IMR-90 (cell line): ENCODE measurements at regions not wholly inside any gene's neighbourhood (a gene's known extent, or its start where the extent isn't known, plus 50 kb on each side); places are given as distances from the start of the nearest gene placed in this dataset.

ENCODE experiments used
- ATAC-seq: fragments of 200-7000 bp; cut with Tn5 transposase; 2 replicates; pipeline ENCODE4 v1.9.1; 2020; ENCODE audit warnings: low read depth, mild to moderate bottlenecking, moderate library complexity
- BruUV-seq: library from RNA; stranded (reverse); fragments of 400-500 nt; replicated peaks from 2 replicates; lab custom pipeline; 2021; lab: Mats Ljungman, UMichigan
- CTCF ChIA-PET: fragments of 300-600 bp; formaldehyde crosslinking; extraction: SDS; loops from one replicate; lab custom pipeline; 2021; ENCODE audit warnings: antibody characterized with exemption; lab: Yijun Ruan, JAX
- POLR2A ChIA-PET: fragments of 300-600 bp; sonication (Branson Sonifier 250); formaldehyde crosslinking; loops from one replicate; lab custom pipeline; 2022; ENCODE audit warnings: antibody characterized with exemption; ENCODE audit not compliant: unreplicated experiment; lab: Charles Lee
- DNase-seq: peaks from one replicate; pipeline ENCODE4 v3.0.0; 2013
- H2AFZ ChIP-seq: replicated peaks from 2 replicates; pipeline ENCODE3; 2013; ENCODE audit warnings: low read length, mild to moderate bottlenecking; ENCODE audit not compliant: poor library complexity
- H2AK5ac ChIP-seq: 2 replicates; pipeline ENCODE4 v1.6.1; 2013; ENCODE audit warnings: low read depth, low read length, inconsistent platforms
- H2AK9ac ChIP-seq: replicated peaks from 2 replicates; pipeline ENCODE3; 2013; ENCODE audit warnings: mild to moderate bottlenecking, low read depth, low read length, moderate library complexity; ENCODE audit not compliant: poor library complexity
- H2BK120ac ChIP-seq: 2 replicates; pipeline ENCODE4 v1.6.1; 2013; ENCODE audit warnings: low read depth, low read length, inconsistent platforms
- H2BK15ac ChIP-seq: 3 replicates; pipeline ENCODE4 v1.6.1; 2013; ENCODE audit warnings: low read depth, low read length, inconsistent platforms
- H2BK20ac ChIP-seq: 2 replicates; pipeline ENCODE4 v1.6.1; 2013; ENCODE audit warnings: low read depth, mild to moderate bottlenecking, inconsistent platforms, low read length, moderate library complexity
- H2BK5ac ChIP-seq: 2 replicates; pipeline ENCODE4 v1.6.1; 2013; ENCODE audit warnings: mild to moderate bottlenecking, low read depth, low read length, inconsistent platforms; ENCODE audit not compliant: poor library complexity, severe bottlenecking
- H3K14ac ChIP-seq: replicated peaks from 2 replicates; pipeline ENCODE4 v1.6.1; 2013; ENCODE audit warnings: low read depth, low read length, inconsistent platforms
- H3K18ac ChIP-seq: 2 replicates; pipeline ENCODE4 v1.6.1; 2013; ENCODE audit warnings: low read depth, low read length, control low read depth
- H3K23ac ChIP-seq: 2 replicates; pipeline ENCODE4 v1.6.1; 2013; ENCODE audit warnings: low read depth, low read length, inconsistent platforms
- H3K27ac ChIP-seq: 2 replicates; pipeline ENCODE4 v1.5.1; 2013; ENCODE audit warnings: mild to moderate bottlenecking, control low read depth, low read length; ENCODE audit not compliant: insufficient read depth
- H3K27me3 ChIP-seq: 2 replicates; pipeline ENCODE4 v1.6.1; 2013; ENCODE audit warnings: low read length; ENCODE audit not compliant: control insufficient read depth, insufficient read depth
- H3K36me3 ChIP-seq: 2 replicates; pipeline ENCODE4 v1.6.1; 2013; ENCODE audit warnings: low read length, mixed read lengths; ENCODE audit not compliant: control insufficient read depth, insufficient read depth
- H3K4ac ChIP-seq: 2 replicates; pipeline ENCODE4 v1.6.1; 2013; ENCODE audit warnings: low read depth, low read length, inconsistent platforms
- H3K4me1 ChIP-seq: 2 replicates; pipeline ENCODE4 v1.6.1; 2013; ENCODE audit warnings: low read length, mixed read lengths; ENCODE audit not compliant: control insufficient read depth, insufficient read depth
- H3K4me2 ChIP-seq: 2 replicates; pipeline ENCODE4 v1.6.1; 2013; ENCODE audit warnings: low read depth, mild to moderate bottlenecking, control low read depth, low read length, moderate library complexity
- H3K4me3 ChIP-seq: 2 replicates; pipeline ENCODE4 v1.5.1; 2013; ENCODE audit warnings: low read depth, mild to moderate bottlenecking, control low read depth, low read length, moderate library complexity; ENCODE audit not compliant: insufficient read depth
- H3K56ac ChIP-seq: 2 replicates; pipeline ENCODE4 v1.6.1; 2013; ENCODE audit warnings: low read length, inconsistent platforms; ENCODE audit not compliant: insufficient read depth; ENCODE audit errors: extremely low read depth
- H3K79me1 ChIP-seq, 2 experiments: 2 replicates each; pipeline ENCODE4 v1.6.1; 2013; ENCODE audit warnings: low read length in 2 of 2, inconsistent platforms in 1 of 2, low read depth in 1 of 2
- H3K9ac ChIP-seq: 2 replicates; pipeline ENCODE4 v1.6.1; 2013; ENCODE audit warnings: low read depth, low read length, control low read depth
- H3K9me1 ChIP-seq: 2 replicates; pipeline ENCODE4 v1.6.1; 2013; ENCODE audit warnings: low read length, inconsistent platforms; ENCODE audit not compliant: insufficient read depth
- H3K9me3 ChIP-seq: 2 replicates; pipeline ENCODE4 v1.6.1; 2013; ENCODE audit warnings: low read length; ENCODE audit not compliant: control insufficient read depth, insufficient read depth
- H4K20me1 ChIP-seq: 2 replicates; pipeline ENCODE4 v1.6.1; 2013; ENCODE audit warnings: low read length, inconsistent platforms; ENCODE audit not compliant: insufficient read depth
- H4K5ac ChIP-seq: 2 replicates; pipeline ENCODE4 v1.6.1; 2013; ENCODE audit warnings: mild to moderate bottlenecking, low read depth, low read length, control low read depth
- H4K8ac ChIP-seq, 2 experiments: 2 replicates each; pipeline ENCODE4 v1.6.1; 2013; ENCODE audit warnings: low read depth in 2 of 2, low read length in 2 of 2, control low read depth in 1 of 2, inconsistent platforms in 1 of 2
- H4K91ac ChIP-seq: 2 replicates; pipeline ENCODE4 v1.6.1; 2013; ENCODE audit warnings: low read depth, low read length, inconsistent platforms; ENCODE audit not compliant: insufficient read depth
- BHLHE40 ChIP-seq: fragments of 150-350 bp; IDR thresholded peaks from 2 replicates; pipeline ENCODE4 v1.6.1; 2016; ENCODE audit warnings: mild to moderate bottlenecking, low read depth, low read length
- CEBPB ChIP-seq: IDR thresholded peaks from 2 replicates; pipeline ENCODE4 v1.6.1; 2012; ENCODE audit warnings: low read depth, low read length, improper control_type of control experiment
- CHD1 ChIP-seq: IDR thresholded peaks from 2 replicates; pipeline ENCODE4 v1.6.1; 2012; ENCODE audit warnings: low read depth, low read length, improper control_type of control experiment
- MAFK ChIP-seq: IDR thresholded peaks from 2 replicates; pipeline ENCODE4 v1.6.1; 2012; ENCODE audit warnings: low read depth, low read length, improper control_type of control experiment
- MAZ ChIP-seq: IDR thresholded peaks from 2 replicates; pipeline ENCODE4 v1.6.1; 2012; ENCODE audit warnings: low read depth, mild to moderate bottlenecking, low read length, improper control_type of control experiment, moderate library complexity, borderline replicate concordance
- NFE2L2 ChIP-seq: fragments of 150-350 bp; IDR thresholded peaks from 2 replicates; pipeline ENCODE4 v1.6.1; 2016; ENCODE audit warnings: low read depth, mild to moderate bottlenecking, low read length
- POLR2A ChIP-seq: IDR thresholded peaks from 2 replicates; pipeline ENCODE4 v1.6.1; 2012; ENCODE audit warnings: mild to moderate bottlenecking, low read depth, low read length
- RAD21 ChIP-seq: IDR thresholded peaks from 2 replicates; pipeline ENCODE4 v1.6.1; 2012; ENCODE audit warnings: low read length, improper control_type of control experiment
- RCOR1 ChIP-seq: IDR thresholded peaks from 2 replicates; pipeline ENCODE4 v1.6.1; 2012; ENCODE audit warnings: mild to moderate bottlenecking, low read length, improper control_type of control experiment; ENCODE audit not compliant: insufficient replicate concordance
- RFX5 ChIP-seq: IDR thresholded peaks from 2 replicates; pipeline ENCODE4 v1.8.0; 2012; ENCODE audit warnings: low read depth, mild to moderate bottlenecking, low read length, moderate library complexity
- SMC3 ChIP-seq: fragments of 150-350 bp; IDR thresholded peaks from 2 replicates; pipeline ENCODE4 v1.6.1; 2016; ENCODE audit warnings: low read depth, mild to moderate bottlenecking, antibody characterized with exemption, low read length, moderate library complexity
- WGBS, 2 experiments: methylation state at CpG; one replicate each; pipeline versions ENCODE4 v1.1.5 to v1.1.7; 2013; ENCODE audit warnings: missing lambda C conversion rate in 2 of 2; ENCODE audit not compliant: insufficient read length in 1 of 2; ENCODE audit errors: extremely low coverage in 2 of 2; 5-methylcytosine and 5-hydroxymethylcytosine counted together
- dilution Hi-C: fragments of 300-500 bp; cut with HindIII; formaldehyde crosslinking; loops from one replicate; pipeline ENCODE4 v1.14.3; 2018; ENCODE audit warnings: low sequenced_read_pairs; ENCODE audit not compliant: unreplicated experiment
- in situ Hi-C: fragments of 300-500 bp; cut with MboI; formaldehyde crosslinking; loops from 3 replicates; pipeline ENCODE4 v1.14.3; 2019; ENCODE audit warnings: low sequenced_read_pairs, inconsistent platforms, mixed read lengths
- intact Hi-C: fragments of 100-400 bp; cut with micrococcal nuclease; formaldehyde crosslinking; loops from 2 replicates; pipeline ENCODE4 v1.10.0; 2022
- TF ChIP-seq, protein P1 (sequence below): conservative IDR thresholded peaks from 2 replicates; pipeline ENCODE4 v1.5.1; 2012; ENCODE audit warnings: mild to moderate bottlenecking, low read depth, low read length, improper control_type of control experiment
- TF ChIP-seq, protein P2 (sequence below): fragments of 150-350 bp; IDR thresholded peaks from 2 replicates; pipeline ENCODE4 v1.6.1; 2016; ENCODE audit warnings: low read depth, mild to moderate bottlenecking, low read length, moderate library complexity, borderline replicate concordance

- H4K91ac ChIP-seq, result no peak overlapping the region
- dilution Hi-C loops (no loop called here), in situ Hi-C loops (no loop called here), intact Hi-C loops (no loop called here)
- H3K27me3 ChIP-seq, result no peaks in the 10 kb centered on the region
- ChIA-PET POLR2A (no interaction called here), CTCF (interaction anchor here (4.6 kb wide), 1 partner anchor 16 kb away, joined by 21 read pairs; no protein-coding TSS in a partner anchor)
- H3K18ac ChIP-seq, result no peak overlapping the region
- no peak for ATAC-seq
- no peak overlapping the region for H3K4me2 ChIP-seq
- no peak overlapping the region for H2BK15ac ChIP-seq
- no peak overlapping the region for H2BK5ac ChIP-seq
- H3K9ac ChIP-seq, result no peak overlapping the region
- no peaks in the 10 kb centered on the region for H3K4me1 ChIP-seq
- no peaks in the 10 kb centered on the region for H3K79me1 ChIP-seq
- no peaks in the 10 kb centered on the region for H3K9me1 ChIP-seq
- no peaks in the 10 kb centered on the region for H3K36me3 ChIP-seq
- no peak overlapping the region for H2AFZ ChIP-seq
- H3K9me3 ChIP-seq, result no peaks in the 10 kb centered on the region
- H3K23ac ChIP-seq, result no peak overlapping the region
- H3K4ac ChIP-seq, result no peak overlapping the region
- no TSS peak for BruUV-seq
- no peaks in the 10 kb centered on the region for H4K20me1 ChIP-seq
- H2AK5ac ChIP-seq, result no peak overlapping the region
- no peak overlapping the region for H3K27ac ChIP-seq
- H4K5ac ChIP-seq, result no peak overlapping the region
- H2BK120ac ChIP-seq, result no peak overlapping the region
- H3K4me3 ChIP-seq, result no peak overlapping the region
- no peak for DNase-seq
- no peak overlapping the region for H3K56ac ChIP-seq
- WGBS, 2 experiments, result 40% methylated on average over 1 of the region's 2 CpGs; no CpG with 5 or more reads in 1 of the 2 experiments
- no peak overlapping the region for H2BK20ac ChIP-seq
- H3K14ac ChIP-seq, result no peak overlapping the region
- TF ChIP-seq SMC3 (no peak), RAD21 (no peak), POLR2A (no peak), CEBPB (no peak), MAFK (no peak), RCOR1 (no peak), RFX5 (no peak), BHLHE40 (no peak), CHD1 (no peak), NFE2L2 (no peak), MAZ (no peak)
- TF ChIP-seq, protein P1, sequence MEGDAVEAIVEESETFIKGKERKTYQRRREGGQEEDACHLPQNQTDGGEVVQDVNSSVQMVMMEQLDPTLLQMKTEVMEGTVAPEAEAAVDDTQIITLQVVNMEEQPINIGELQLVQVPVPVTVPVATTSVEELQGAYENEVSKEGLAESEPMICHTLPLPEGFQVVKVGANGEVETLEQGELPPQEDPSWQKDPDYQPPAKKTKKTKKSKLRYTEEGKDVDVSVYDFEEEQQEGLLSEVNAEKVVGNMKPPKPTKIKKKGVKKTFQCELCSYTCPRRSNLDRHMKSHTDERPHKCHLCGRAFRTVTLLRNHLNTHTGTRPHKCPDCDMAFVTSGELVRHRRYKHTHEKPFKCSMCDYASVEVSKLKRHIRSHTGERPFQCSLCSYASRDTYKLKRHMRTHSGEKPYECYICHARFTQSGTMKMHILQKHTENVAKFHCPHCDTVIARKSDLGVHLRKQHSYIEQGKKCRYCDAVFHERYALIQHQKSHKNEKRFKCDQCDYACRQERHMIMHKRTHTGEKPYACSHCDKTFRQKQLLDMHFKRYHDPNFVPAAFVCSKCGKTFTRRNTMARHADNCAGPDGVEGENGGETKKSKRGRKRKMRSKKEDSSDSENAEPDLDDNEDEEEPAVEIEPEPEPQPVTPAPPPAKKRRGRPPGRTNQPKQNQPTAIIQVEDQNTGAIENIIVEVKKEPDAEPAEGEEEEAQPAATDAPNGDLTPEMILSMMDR, result no peak
- TF ChIP-seq, protein P2, sequence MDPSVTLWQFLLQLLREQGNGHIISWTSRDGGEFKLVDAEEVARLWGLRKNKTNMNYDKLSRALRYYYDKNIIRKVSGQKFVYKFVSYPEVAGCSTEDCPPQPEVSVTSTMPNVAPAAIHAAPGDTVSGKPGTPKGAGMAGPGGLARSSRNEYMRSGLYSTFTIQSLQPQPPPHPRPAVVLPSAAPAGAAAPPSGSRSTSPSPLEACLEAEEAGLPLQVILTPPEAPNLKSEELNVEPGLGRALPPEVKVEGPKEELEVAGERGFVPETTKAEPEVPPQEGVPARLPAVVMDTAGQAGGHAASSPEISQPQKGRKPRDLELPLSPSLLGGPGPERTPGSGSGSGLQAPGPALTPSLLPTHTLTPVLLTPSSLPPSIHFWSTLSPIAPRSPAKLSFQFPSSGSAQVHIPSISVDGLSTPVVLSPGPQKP, result no peak
- no peak overlapping the region for H2AK9ac ChIP-seq
- no peak overlapping the region for H4K8ac ChIP-seq
Observed at GRCh38 chr11:36730761-36731160, 132.7 kb upstream of the RAG2 start.
